ENCODE measurements at regions not wholly inside any gene's neighbourhood (a gene's known extent, or its start where the extent isn't known, plus 50 kb on each side); places are given as distances from the start of the nearest gene placed in this dataset.
A peak's percentile ranks its signal among the peaks of the same experiment; 100 is the strongest.

GRCh38 chr10:6722616-6723004, 142.5 kb upstream of the PRKCQ start:
- H3K4me1 Mint-ChIP-seq = peaks cover 35 to 48% of the 10 kb centered on the region in 2 experiments
- H3K9me3 ChIP-seq (ENCODE audit: control insufficient read depth, low read depth, low read length) = no peaks in the 10 kb centered on the region
- H3K14ac ChIP-seq (ENCODE audit: insufficient read depth, low read length) = no peak overlapping the region
- peak overlapping the region; percentile 0 for H3K27ac ChIP-seq (ENCODE audit: insufficient read length, low read depth, low read length)
- no peak overlapping the region for H2BK120ac ChIP-seq (ENCODE audit: low read depth, low read length, poor library complexity, severe bottlenecking)
- no peak overlapping the region; a peak in 1 of 5 replicates for H3K4me3 Mint-ChIP-seq
- H4K91ac ChIP-seq (ENCODE audit: insufficient read length, low read depth, low read length) = no peak overlapping the region
- peaks cover 9 to 12% (median 10%) of the 10 kb centered on the region in 3 experiments; a peak in 6 of 7 replicates for H3K36me3 Mint-ChIP-seq (ENCODE audit: insufficient read depth in 1 of 3, low read depth in 3 of 3)
- H2AK5ac ChIP-seq (ENCODE audit: insufficient read length, low read length) = no peak overlapping the region
- no peak overlapping the region for H3K4ac ChIP-seq (ENCODE audit: low read depth, low read length)
- no peak overlapping the region for H3K56ac ChIP-seq (ENCODE audit: insufficient read length, low read depth, low read length)
- no peaks in the 10 kb centered on the region for H3K79me2 ChIP-seq (ENCODE audit: insufficient read depth, low read length)
- H3K23me2 ChIP-seq (ENCODE audit: insufficient read length, low read depth, low read length, poor library complexity, severe bottlenecking) = no peaks in the 10 kb centered on the region
- no peak for TF ChIP-seq CTCF (conservative IDR thresholded peaks at IDR 0.05)
- peaks cover 16% of the 10 kb centered on the region; the same call in 1 of the 2 replicates for H3K4me1 ChIP-seq (ENCODE audit: insufficient read depth, low read length)
- peak overlapping the region; percentile 25 for H2AFZ ChIP-seq (ENCODE audit: low read length)
- H3K27me3 ChIP-seq (ENCODE audit: insufficient read depth, low read length) = no peaks in the 10 kb centered on the region
- H3K9me3 Mint-ChIP-seq = peaks cover 9 to 18% of the 10 kb centered on the region in 2 experiments
- no peak overlapping the region for H2BK15ac ChIP-seq (ENCODE audit: low read depth, low read length)
- DNase-seq = no peak
- no peak overlapping the region for H2BK20ac ChIP-seq (ENCODE audit: low read depth, low read length, poor library complexity, severe bottlenecking)
- no peak overlapping the region for H4K8ac ChIP-seq (replicated peaks; ENCODE audit: insufficient read length, low read depth, low read length)
- no peak overlapping the region for H3K9ac ChIP-seq (ENCODE audit: extremely low read depth, insufficient read length, low read length)
- no peak overlapping the region for H4K5ac ChIP-seq (ENCODE audit: insufficient read length, low read depth, low read length)
- no peak overlapping the region for H2BK5ac ChIP-seq (ENCODE audit: insufficient read length, low read length)
- no peaks in the 10 kb centered on the region for H4K20me1 ChIP-seq (ENCODE audit: control insufficient read depth, insufficient read depth, insufficient read length)
- H3K27ac Mint-ChIP-seq = peak overlapping the region; percentile 23 to 85 (median 55); a peak in 6 of 7 replicates
- H3K23ac ChIP-seq (ENCODE audit: insufficient read length, low read depth, low read length) = no peak overlapping the region
- H2BK12ac ChIP-seq (ENCODE audit: insufficient read length, low read depth, low read length) = no peak overlapping the region
- H3K27me3 Mint-ChIP-seq (ENCODE audit: low read depth) = no peaks in the 10 kb centered on the region; the same call in 1 of the 2 replicates
- H3K79me1 ChIP-seq (ENCODE audit: insufficient read depth, low read depth, low read length, poor library complexity, severe bottlenecking) = no peaks in the 10 kb centered on the region
- H3K18ac ChIP-seq (ENCODE audit: insufficient read length, low read depth, low read length) = no peak overlapping the region
- WGBS (ENCODE audit: extremely low coverage, insufficient read length, low lambda C conversion rate) = no CpG with 5 or more reads among the region's 1 CpG
- H3K4me2 ChIP-seq (ENCODE audit: insufficient read depth, insufficient read length, low read length) = no peak overlapping the region
- H3T11ph ChIP-seq (ENCODE audit: low read length) = no peak overlapping the region

Data from H9 (cell line).